HCT116 (cell line): ENCODE measurements at regions not wholly inside any gene's neighbourhood (a gene's known extent, or its start where the extent isn't known, plus 50 kb on each side); places are given as distances from the start of the nearest gene placed in this dataset.

ENCODE experiments used
- ATAC-seq: fragments of 200-7000 bp; cut with Tn5 transposase; 2 replicates; pipeline ENCODE4 v1.9.1; 2020; ENCODE audit warnings: mild to moderate bottlenecking, moderate library complexity
- BruUV-seq: library from RNA; stranded (reverse); fragments of 400-500 nt; replicated peaks from 2 replicates; lab custom pipeline; 2021; lab: Mats Ljungman, UMichigan
- CTCF ChIA-PET: fragments of 300-600 bp; sonication (Branson Sonifier 250); formaldehyde crosslinking; loops from one replicate; lab custom pipeline; 2021; ENCODE audit warnings: antibody characterized with exemption; lab: Charles Lee
- POLR2A ChIA-PET: fragments of 300-600, 350-600 bp; sonication (Branson Sonifier 250); formaldehyde crosslinking; loops from one replicate; lab custom pipeline; 2021; ENCODE audit warnings: antibody characterized with exemption; lab: Charles Lee
- RAD21 ChIA-PET, 2 experiments: fragments of 300-600 bp; sonication (Branson Sonifier 250); formaldehyde crosslinking; loops; one replicate each; lab custom pipeline; 2023; ENCODE audit warnings: low total read pairs in 2 of 2; ENCODE audit not compliant: uncharacterized antibody in 2 of 2, unreplicated experiment in 2 of 2, low non-redundant PET in 1 of 2; lab: Charles Lee
- DNase-seq: peaks from one replicate; pipeline ENCODE4 v3.0.0-alpha.2; 2010; ENCODE audit warnings: low read depth, low spot score
- H2AFZ ChIP-seq: fragments of 200-600 bp; shearing (Covaris generic), sonication (generic); 2 replicates; pipeline ENCODE4 v1.6.1; 2017; ENCODE audit warnings: low read depth, mixed run types, mixed read lengths, antibody characterized with exemption, low read length; ENCODE audit not compliant: poor library complexity, severe bottlenecking
- H3K27ac ChIP-seq: 2 replicates; pipeline ENCODE4 v1.5.1; 2012; ENCODE audit warnings: low read depth, low read length
- H3K27me3 ChIP-seq: fragments of 200-600 bp; sonication (generic); 2 replicates; pipeline ENCODE4 v1.6.1; 2016; ENCODE audit warnings: mixed run types, low read length, mixed read lengths; ENCODE audit not compliant: insufficient read depth
- H3K36me3 ChIP-seq, 2 experiments: fragments of 200-500 bp in 1 of 2; fragments of 200-600 bp in 1 of 2; sonication (Bioruptor generic) in 1 of 2; sonication (generic) in 1 of 2; 2 replicates each; pipeline versions ENCODE4 v1.5.1 to v1.6.1; 2014 to 2016; ENCODE audit warnings: low read length in 2 of 2, inconsistent platforms in 1 of 2, mixed read lengths in 1 of 2, mixed run types in 1 of 2; ENCODE audit not compliant: insufficient read depth in 2 of 2, control insufficient read depth in 1 of 2
- H3K4me1 ChIP-seq, 2 experiments: fragments of 200-600 bp in 1 of 2; sonication (generic) in 1 of 2; 2 replicates each; pipeline versions ENCODE4 v1.5.1 to v1.6.1; 2012 to 2017; ENCODE audit warnings: low read length in 2 of 2, inconsistent platforms in 1 of 2, mild to moderate bottlenecking in 1 of 2, mixed read lengths in 1 of 2, mixed run types in 1 of 2, moderate library complexity in 1 of 2; ENCODE audit not compliant: insufficient read depth in 2 of 2, control insufficient read depth in 1 of 2
- H3K4me2 ChIP-seq: fragments of 200-600 bp; sonication (generic); 2 replicates; pipeline ENCODE4 v1.6.1; 2017; ENCODE audit warnings: mixed run types, low read length, mixed read lengths
- H3K4me3 ChIP-seq, 2 experiments: fragments of 200-600 bp in 1 of 2; sonication (generic) in 1 of 2; replicated peaks in 1 of 2; 2 replicates each; pipeline ENCODE4 v1.5.1; 2011 to 2016; ENCODE audit warnings: low read length in 2 of 2, control low read depth in 1 of 2, low read depth in 1 of 2, mild to moderate bottlenecking in 1 of 2, mixed read lengths in 1 of 2, mixed run types in 1 of 2
- H3K79me2 ChIP-seq: fragments of 200-600 bp; sonication (generic); 2 replicates; pipeline ENCODE4 v1.6.1; 2017; ENCODE audit warnings: mild to moderate bottlenecking, mixed run types, low read length, moderate library complexity, mixed read lengths; ENCODE audit not compliant: insufficient read depth
- H3K9ac ChIP-seq: fragments of 200-600 bp; sonication (generic); 2 replicates; pipeline ENCODE4 v1.6.1; 2016; ENCODE audit warnings: low read length, mixed read lengths
- H3K9me2 ChIP-seq: fragments of 200-600 bp; sonication (generic), shearing (Covaris generic); 2 replicates; pipeline ENCODE4 v1.6.1; 2017; ENCODE audit warnings: mixed run types, mild to moderate bottlenecking, moderate library complexity; ENCODE audit not compliant: insufficient read depth
- H3K9me3 ChIP-seq, 2 experiments: fragments of 200-500 bp in 1 of 2; fragments of 200-600 bp in 1 of 2; sonication (Bioruptor generic) in 1 of 2; sonication (generic) in 1 of 2; 2 replicates each; pipeline ENCODE4 v1.6.1; 2014 to 2017; ENCODE audit warnings: low read length in 2 of 2, mixed read lengths in 2 of 2, inconsistent platforms in 1 of 2, low read depth in 1 of 2, mild to moderate bottlenecking in 1 of 2, mixed run types in 1 of 2, moderate library complexity in 1 of 2; ENCODE audit not compliant: control insufficient read depth in 1 of 2, insufficient read depth in 1 of 2
- H4K20me1 ChIP-seq: fragments of 200-600 bp; sonication (generic), shearing (Covaris generic); 2 replicates; pipeline ENCODE4 v1.6.1; 2017; ENCODE audit warnings: mixed run types, mild to moderate bottlenecking, moderate library complexity; ENCODE audit not compliant: insufficient read depth
- EGR1 ChIP-seq: IDR thresholded peaks from 2 replicates; pipeline ENCODE4 v1.6.1; 2012; ENCODE audit warnings: low read depth
- EZH2 ChIP-seq: fragments of 200-600 bp; sonication (generic); IDR thresholded peaks from 2 replicates; pipeline ENCODE4 v1.6.1; 2017; ENCODE audit warnings: antibody characterized with exemption, mixed run types
- EZH2phosphoT487 ChIP-seq: fragments of 200-600 bp; IDR thresholded peaks from 2 replicates; pipeline ENCODE4 v1.6.1; 2018; ENCODE audit warnings: antibody characterized with exemption, borderline replicate concordance
- FOSL1 ChIP-seq: IDR thresholded peaks from 2 replicates; pipeline ENCODE4 v1.6.1; 2012; ENCODE audit warnings: low read depth
- JUND ChIP-seq: IDR thresholded peaks from 2 replicates; pipeline ENCODE4 v1.6.1; 2012
- TCF7L2 ChIP-seq: IDR thresholded peaks from 2 replicates; pipeline ENCODE4 v1.7.0; 2011; ENCODE audit warnings: borderline replicate concordance, inconsistent platforms; ENCODE audit not compliant: insufficient read depth, insufficient read length; ENCODE audit errors: extremely low read depth
- YY1 ChIP-seq: IDR thresholded peaks from 2 replicates; pipeline ENCODE4 v1.6.1; 2011; ENCODE audit warnings: low read length, low read depth, moderate library complexity, mild to moderate bottlenecking; ENCODE audit not compliant: insufficient replicate concordance; ENCODE audit errors: extremely low read depth
- ZNF274 ChIP-seq: fragments of 200-500 bp; sonication (Bioruptor generic); IDR thresholded peaks from 2 replicates; pipeline ENCODE4 v1.6.1; 2014; ENCODE audit warnings: mild to moderate bottlenecking, low read depth, low read length, inconsistent platforms
- intact Hi-C: fragments of 100-400 bp; cut with micrococcal nuclease; formaldehyde crosslinking; loops from 2 replicates; pipeline ENCODE4 v1.10.0; 2022
- TF ChIP-seq, protein P1 (sequence below), 3 experiments: fragments of 200-600 bp in 1 of 3; sonication (generic) in 1 of 3; IDR thresholded peaks in 2 of 3; conservative IDR thresholded peaks in 1 of 3; 2 replicates each; pipeline ENCODE4 v1.5.1; 2012 to 2017; ENCODE audit warnings: low read depth in 2 of 3, low read length in 2 of 3, antibody characterized with exemption in 1 of 3, borderline replicate concordance in 1 of 3, control low read depth in 1 of 3, mild to moderate bottlenecking in 1 of 3, mixed read lengths in 1 of 3, mixed run types in 1 of 3, moderate library complexity in 1 of 3; ENCODE audit not compliant: insufficient read depth in 1 of 3
- TF ChIP-seq, protein P2 (sequence below): IDR thresholded peaks from 2 replicates; pipeline ENCODE4 v1.6.1; 2011; ENCODE audit warnings: mild to moderate bottlenecking, low read length, moderate library complexity; ENCODE audit not compliant: insufficient replicate concordance; ENCODE audit errors: extremely low read depth
- TF ChIP-seq, protein P3 (sequence below): IDR thresholded peaks from 2 replicates; pipeline ENCODE4 v1.6.1; 2012; ENCODE audit warnings: low read depth

DNA sequence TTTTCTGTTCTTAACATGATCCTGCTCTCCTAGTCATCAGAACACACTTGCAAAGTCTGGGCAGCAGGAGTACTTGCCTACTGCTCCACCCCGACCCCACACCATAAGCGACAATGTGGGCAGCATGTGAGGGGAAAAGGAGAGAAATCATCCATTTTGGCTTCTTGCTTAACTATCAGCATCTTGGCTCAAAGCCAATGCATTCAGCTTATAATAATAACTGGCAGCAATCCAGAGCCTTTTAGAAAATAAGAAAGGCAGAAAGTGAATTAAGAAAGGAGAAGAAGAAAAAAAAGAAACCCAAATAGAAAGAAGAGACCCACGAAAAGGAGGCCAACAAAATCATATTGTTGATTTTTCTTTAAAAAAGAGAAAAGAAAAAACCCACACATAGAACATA, 930.8 kb downstream of the BCL11B start:
- no peak overlapping the region for H3K27ac ChIP-seq
- ATAC-seq (no peak), DNase-seq (no peak)
- no peaks in the 10 kb centered on the region for H3K79me2 ChIP-seq
- H3K4me1 ChIP-seq = no peaks in the 10 kb centered on the region
- POLR2A ChIA-PET = no interaction called here
- no peaks in the 10 kb centered on the region for H3K27me3 ChIP-seq
- intact Hi-C loops = no loop called here
- RAD21 ChIA-PET = no interaction called here
- no peak overlapping the region for H3K4me2 ChIP-seq
- no peak overlapping the region for H3K9ac ChIP-seq
- CTCF ChIA-PET = no interaction called here
- H3K9me2 ChIP-seq = no peaks in the 10 kb centered on the region
- TF ChIP-seq EZH2 (no peak), FOSL1 (no peak), EGR1 (no peak), YY1 (no peak), JUND (no peak), EZH2phosphoT487 (no peak), TCF7L2 (no peak), ZNF274 (no peak)
- TF ChIP-seq, protein P1, sequence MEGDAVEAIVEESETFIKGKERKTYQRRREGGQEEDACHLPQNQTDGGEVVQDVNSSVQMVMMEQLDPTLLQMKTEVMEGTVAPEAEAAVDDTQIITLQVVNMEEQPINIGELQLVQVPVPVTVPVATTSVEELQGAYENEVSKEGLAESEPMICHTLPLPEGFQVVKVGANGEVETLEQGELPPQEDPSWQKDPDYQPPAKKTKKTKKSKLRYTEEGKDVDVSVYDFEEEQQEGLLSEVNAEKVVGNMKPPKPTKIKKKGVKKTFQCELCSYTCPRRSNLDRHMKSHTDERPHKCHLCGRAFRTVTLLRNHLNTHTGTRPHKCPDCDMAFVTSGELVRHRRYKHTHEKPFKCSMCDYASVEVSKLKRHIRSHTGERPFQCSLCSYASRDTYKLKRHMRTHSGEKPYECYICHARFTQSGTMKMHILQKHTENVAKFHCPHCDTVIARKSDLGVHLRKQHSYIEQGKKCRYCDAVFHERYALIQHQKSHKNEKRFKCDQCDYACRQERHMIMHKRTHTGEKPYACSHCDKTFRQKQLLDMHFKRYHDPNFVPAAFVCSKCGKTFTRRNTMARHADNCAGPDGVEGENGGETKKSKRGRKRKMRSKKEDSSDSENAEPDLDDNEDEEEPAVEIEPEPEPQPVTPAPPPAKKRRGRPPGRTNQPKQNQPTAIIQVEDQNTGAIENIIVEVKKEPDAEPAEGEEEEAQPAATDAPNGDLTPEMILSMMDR (IDR thresholded peaks at IDR 0.05 in 2 of 3, conservative IDR thresholded peaks at IDR 0.05 in 1 of 3; ENCODE audit: borderline replicate concordance in 1 of 3, insufficient read depth in 1 of 3, low read depth in 2 of 3, low read length in 2 of 3) = no peak
- TF ChIP-seq, protein P2, sequence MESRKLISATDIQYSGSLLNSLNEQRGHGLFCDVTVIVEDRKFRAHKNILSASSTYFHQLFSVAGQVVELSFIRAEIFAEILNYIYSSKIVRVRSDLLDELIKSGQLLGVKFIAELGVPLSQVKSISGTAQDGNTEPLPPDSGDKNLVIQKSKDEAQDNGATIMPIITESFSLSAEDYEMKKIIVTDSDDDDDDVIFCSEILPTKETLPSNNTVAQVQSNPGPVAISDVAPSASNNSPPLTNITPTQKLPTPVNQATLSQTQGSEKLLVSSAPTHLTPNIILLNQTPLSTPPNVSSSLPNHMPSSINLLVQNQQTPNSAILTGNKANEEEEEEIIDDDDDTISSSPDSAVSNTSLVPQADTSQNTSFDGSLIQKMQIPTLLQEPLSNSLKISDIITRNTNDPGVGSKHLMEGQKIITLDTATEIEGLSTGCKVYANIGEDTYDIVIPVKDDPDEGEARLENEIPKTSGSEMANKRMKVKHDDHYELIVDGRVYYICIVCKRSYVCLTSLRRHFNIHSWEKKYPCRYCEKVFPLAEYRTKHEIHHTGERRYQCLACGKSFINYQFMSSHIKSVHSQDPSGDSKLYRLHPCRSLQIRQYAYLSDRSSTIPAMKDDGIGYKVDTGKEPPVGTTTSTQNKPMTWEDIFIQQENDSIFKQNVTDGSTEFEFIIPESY = no peak
- TF ChIP-seq, protein P3, sequence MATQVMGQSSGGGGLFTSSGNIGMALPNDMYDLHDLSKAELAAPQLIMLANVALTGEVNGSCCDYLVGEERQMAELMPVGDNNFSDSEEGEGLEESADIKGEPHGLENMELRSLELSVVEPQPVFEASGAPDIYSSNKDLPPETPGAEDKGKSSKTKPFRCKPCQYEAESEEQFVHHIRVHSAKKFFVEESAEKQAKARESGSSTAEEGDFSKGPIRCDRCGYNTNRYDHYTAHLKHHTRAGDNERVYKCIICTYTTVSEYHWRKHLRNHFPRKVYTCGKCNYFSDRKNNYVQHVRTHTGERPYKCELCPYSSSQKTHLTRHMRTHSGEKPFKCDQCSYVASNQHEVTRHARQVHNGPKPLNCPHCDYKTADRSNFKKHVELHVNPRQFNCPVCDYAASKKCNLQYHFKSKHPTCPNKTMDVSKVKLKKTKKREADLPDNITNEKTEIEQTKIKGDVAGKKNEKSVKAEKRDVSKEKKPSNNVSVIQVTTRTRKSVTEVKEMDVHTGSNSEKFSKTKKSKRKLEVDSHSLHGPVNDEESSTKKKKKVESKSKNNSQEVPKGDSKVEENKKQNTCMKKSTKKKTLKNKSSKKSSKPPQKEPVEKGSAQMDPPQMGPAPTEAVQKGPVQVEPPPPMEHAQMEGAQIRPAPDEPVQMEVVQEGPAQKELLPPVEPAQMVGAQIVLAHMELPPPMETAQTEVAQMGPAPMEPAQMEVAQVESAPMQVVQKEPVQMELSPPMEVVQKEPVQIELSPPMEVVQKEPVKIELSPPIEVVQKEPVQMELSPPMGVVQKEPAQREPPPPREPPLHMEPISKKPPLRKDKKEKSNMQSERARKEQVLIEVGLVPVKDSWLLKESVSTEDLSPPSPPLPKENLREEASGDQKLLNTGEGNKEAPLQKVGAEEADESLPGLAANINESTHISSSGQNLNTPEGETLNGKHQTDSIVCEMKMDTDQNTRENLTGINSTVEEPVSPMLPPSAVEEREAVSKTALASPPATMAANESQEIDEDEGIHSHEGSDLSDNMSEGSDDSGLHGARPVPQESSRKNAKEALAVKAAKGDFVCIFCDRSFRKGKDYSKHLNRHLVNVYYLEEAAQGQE = no peak
- H3K9me3 ChIP-seq = no peaks in the 10 kb centered on the region; a peak in 2 of 4 replicates
- no peaks in the 10 kb centered on the region for H4K20me1 ChIP-seq
- no peak overlapping the region for H3K4me3 ChIP-seq
- no peak overlapping the region for H2AFZ ChIP-seq
- BruUV-seq = no TSS peak
- no peaks in the 10 kb centered on the region for H3K36me3 ChIP-seq
